GM19328 (cell line): ENCODE measurements at regions not wholly inside any gene's neighbourhood (a gene's known extent, or its start where the extent isn't known, plus 50 kb on each side); places are given as distances from the start of the nearest gene placed in this dataset.

Experiments
- ATAC-seq: cut with Tn5 transposase; IDR thresholded peaks from one replicate; pipeline ENCODE4 v1.9.1; 2021; ENCODE audit warnings: mild to moderate bottlenecking, moderate library complexity; ENCODE audit not compliant: unreplicated experiment

DNA sequence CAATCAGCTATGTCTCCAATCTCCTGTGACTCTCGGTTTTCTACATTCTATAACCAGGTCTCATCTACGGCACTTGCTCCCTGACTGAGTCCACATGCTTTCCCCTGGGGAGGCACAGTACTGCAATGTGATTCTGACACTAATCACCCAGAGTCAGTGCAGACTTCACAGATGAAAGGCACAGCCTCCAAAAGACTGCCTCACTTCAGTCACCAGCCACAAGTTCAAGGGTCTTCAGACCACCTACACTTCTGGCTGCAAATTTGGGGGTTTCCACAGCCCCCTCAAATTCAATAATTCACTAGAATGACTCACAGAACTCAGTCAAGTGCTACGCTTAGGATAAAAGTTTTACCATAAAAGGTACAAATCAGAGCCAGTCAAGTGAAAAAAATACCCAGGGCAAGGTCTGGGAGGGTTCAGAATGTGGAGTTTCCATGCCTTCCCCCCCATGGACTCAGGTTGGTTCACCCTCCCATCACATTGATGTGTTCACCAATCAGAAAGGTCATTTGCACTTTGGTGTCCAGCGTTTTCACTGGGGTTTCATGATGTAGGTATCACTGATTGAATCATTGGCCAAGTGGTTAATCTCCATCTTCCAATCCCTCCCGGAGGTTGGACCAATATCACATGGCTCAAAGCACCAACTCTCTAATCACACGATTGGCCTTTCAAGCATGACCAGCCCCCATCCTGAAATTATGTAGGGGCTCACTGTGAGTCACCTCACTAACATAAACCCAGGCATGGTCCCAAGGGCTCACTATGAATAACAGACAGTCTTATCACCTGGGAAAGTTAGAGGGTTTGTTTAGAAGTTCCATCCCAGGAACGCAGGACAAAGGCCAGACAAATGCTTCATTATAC, 182.9 kb upstream of the CAMK1G start:
- no peak for ATAC-seq

GRCh38 chr1:209402697-209403096, 180.8 kb upstream of the CAMK1G start:
- no peak for ATAC-seq

- no peak for ATAC-seq
Measured at GRCh38 chr1:209403921-209404320, 179.6 kb upstream of the CAMK1G start.

GRCh38 chr1:209404577-209404976, 178.9 kb upstream of the CAMK1G start:
- ATAC-seq = no peak

DNA sequence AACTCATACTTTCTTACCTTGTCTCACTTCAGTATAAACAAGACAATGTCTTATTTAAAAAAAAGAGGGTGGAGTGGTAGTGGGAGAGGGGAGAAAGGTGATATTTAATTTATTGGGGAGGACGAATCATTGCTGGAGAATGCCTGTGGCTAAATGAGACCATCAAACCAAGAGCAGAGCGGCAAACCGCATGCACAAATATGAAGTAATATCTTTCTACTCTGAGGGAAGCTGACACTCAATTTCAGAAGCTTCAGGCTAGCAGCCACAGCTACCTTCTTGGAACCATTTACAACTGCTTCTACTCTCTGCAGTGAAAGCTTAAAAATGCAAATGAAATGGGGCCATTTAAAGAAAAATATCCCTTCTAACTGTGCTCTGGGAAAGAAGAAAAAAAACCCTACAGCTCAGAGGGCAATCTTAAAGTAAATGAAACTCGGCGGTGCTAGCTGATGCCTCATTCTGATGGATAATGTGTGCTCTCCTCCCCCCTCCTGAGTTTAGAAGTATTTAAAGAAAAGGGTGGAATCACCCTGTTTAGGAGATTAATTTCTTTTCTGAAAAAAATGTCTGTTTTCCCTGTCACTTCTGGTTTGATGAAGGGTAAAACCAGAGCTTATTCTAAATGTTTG, 178.2 kb upstream of the CAMK1G start:
- ATAC-seq = no peak

DNA sequence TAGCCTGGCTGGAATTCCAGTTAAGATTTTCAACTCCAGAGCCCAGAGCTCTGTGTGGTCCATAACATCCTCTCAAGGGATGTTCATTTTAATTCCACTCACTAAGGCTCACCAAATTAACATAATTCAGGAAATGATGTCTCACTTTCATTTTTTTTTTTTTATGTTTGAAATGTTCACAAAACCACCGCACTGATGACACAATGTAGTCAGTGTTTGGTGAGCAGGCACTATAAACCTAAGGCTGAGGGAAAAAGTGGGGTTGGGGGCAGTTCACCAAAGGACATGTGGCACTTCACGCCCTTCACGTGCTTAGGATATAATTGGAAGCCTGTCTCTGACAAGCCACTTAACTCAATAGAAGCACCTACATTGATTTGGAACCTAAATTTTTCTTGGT, 177.3 kb upstream of the CAMK1G start:
- ATAC-seq = no peak

- ATAC-seq = no peak
Measured at GRCh38 chr1:209406595-209406994, 176.9 kb upstream of the CAMK1G start.

DNA sequence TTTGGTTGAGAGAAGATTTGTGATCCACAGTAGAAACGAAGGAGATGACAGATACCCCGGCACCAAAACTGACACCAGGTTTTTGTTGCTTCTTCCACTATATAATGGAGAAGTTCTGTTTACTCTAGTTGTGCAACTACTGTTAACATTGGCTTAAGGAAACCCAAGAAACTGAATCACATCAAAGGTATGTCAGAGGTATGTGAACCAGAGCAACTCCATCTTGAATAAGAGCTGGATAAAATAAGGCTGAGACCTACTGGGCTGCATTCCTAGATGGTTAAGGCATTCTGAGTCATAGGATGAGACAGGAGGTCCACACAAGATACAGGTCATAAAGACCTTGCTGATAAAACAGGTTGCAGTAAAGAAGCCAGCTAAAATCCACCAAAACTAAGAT, 173.7 kb upstream of the CAMK1G start:
- ATAC-seq = no peak

GRCh38 chr1:209411491-209411929, 172.0 kb upstream of the CAMK1G start:
- ATAC-seq = no peak

DNA sequence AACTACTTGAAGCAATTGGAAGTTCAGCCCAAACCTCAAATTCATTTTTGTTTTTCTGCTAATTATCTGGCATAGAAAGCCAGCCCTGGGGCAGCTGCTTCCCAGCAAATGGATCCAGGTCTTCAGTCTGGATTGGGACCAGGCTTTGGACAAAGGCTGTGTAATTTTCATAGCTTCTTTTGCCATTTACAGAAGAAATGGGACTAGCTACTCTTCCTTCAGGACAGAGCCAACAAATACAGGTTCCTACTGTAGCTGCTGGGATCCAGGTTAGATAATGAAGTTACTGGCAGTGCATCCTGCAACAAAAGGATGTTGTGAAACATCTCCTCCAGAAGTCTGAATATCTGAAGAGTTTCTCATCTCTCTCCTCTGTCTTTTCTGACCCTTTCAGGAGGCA, 171.5 kb upstream of the CAMK1G start:
- ATAC-seq = no peak

DNA sequence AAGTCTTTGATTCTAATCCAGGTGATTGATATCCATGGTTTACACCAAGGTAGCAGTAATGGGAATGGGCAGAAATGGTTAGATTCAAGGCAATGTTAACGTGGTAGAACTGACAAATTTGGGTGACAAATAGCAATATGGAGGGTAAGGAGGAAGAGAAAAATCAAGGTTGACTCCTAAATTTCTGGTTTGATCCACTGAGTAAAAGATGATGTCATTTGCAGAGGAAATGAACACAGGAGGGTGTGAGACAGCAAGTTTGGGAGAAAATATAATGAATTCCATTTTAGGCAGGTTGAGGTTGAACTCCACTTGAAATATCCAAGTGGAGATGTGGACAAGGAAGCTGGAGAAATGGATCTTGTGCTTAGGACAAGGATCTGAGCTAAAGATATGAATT, 170.9 kb upstream of the CAMK1G start:
- no peak for ATAC-seq

DNA sequence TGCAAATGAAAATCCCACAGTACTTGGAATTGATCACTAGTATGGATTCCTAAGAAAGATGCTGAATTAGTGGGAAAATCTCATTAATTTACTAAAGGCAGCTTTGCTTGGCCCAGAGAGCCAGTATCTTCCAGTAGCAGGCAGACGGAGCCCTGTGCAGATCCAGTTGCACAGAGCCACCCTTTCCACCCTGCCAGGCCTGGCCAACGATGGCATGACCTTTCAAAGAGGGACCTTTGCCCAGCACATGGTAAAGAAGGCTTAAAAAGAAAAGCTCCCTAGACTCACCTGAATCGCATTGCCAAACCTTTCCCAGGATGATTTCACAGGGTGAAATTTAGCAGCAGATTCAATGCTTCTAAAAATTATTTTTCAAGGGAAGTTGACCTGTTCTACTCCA, 170.5 kb upstream of the CAMK1G start:
- no peak for ATAC-seq

DNA sequence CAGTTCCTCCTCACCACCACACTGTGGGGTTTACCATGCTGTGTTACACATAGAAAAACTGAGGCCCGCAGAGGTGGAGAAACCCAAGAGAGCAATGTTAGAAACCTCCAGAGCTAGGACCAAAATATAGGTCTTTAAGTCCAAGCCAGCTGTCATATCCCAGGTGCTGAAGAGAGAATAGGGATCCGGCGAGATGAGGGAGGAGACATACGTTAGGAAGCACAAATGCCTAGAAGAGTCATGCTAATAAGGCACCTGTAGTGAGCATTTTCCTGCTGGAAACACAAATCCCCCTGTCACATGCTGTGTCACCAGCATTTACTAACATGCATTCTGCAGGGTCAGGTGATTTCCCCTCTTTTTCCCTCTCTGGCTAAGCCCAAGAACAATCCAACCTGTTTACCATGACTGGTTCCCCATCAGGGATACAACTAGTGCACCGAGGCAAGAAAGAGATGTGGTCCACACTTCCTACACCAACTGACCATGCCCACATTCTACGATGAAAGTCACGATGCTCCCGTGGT, 168.6 kb upstream of the CAMK1G start:
- ATAC-seq = no peak

DNA sequence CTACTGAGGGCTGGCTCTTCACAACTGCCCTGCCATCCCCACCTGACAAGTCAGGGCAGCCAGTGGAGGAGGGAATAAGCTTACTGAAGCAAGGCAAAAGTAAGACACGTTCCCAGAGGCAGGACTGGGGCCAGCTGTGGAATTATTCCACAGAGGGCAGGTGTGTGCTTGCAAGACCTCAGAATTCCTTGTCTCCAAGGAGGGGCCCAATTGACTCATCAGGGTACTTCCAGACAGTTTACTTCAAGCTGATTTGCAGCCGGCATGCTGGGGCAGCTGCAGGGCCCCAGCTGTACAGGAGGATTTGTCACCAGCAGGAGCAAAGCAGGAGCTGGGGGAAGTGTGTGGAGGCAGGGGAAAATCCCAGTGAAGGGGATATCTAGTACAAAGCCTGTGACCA, 167.5 kb upstream of the CAMK1G start:
- no peak for ATAC-seq

- ATAC-seq = no peak
Measured at GRCh38 chr1:209416716-209417115, 166.8 kb upstream of the CAMK1G start.

- ATAC-seq = no peak
Measured at GRCh38 chr1:209417761-209418160, 165.8 kb upstream of the CAMK1G start.

- ATAC-seq = no peak
Measured at GRCh38 chr1:209420276-209420675, 163.2 kb upstream of the CAMK1G start.

GRCh38 chr1:209421186-209421585, 162.3 kb upstream of the CAMK1G start:
- no peak for ATAC-seq

GRCh38 chr1:209421978-209422680, 161.4 kb upstream of the CAMK1G start:
- ATAC-seq = no peak

DNA sequence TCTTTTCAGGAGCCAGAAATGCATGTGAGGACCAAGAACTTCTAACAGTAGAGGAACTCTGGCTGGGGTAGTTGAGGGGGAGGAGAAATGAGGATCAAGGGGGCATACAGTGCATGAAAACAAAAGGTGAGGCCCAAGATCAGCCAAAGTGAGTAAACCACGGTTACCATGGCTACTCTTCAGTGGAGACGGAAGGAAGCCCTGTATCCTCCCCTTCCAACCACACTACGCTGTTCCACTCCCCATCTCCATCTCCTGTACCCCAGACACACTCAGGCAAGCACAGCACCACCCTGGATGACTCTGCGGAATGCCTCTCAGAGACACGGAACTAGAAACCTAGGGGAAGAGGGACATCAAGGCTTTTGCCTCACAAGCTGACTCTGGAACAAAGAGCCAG, 157.6 kb upstream of the CAMK1G start:
- ATAC-seq = no peak

- no peak for ATAC-seq
Measured at GRCh38 chr1:209427277-209427676, 156.2 kb upstream of the CAMK1G start.

- no peak for ATAC-seq
Measured at GRCh38 chr1:209427811-209428210, 155.7 kb upstream of the CAMK1G start.
